Breast epithelium (tissue), 3 donors: ENCODE measurements at regions not wholly inside any gene's neighbourhood (a gene's known extent, or its start where the extent isn't known, plus 50 kb on each side); places are given as distances from the start of the nearest gene placed in this dataset.
"Not testable (repeated sequence)": the region's sequence is repeated elsewhere in the genome, so short reads cannot be mapped to it uniquely, and the experiment has no call there.

ENCODE experiments used
- CTCF ChIP-seq, 3 donors: fragments of 450-650 bp; IDR thresholded peaks; one replicate each; pipeline ENCODE4 v1.5.1; 2016 to 2017; ENCODE audit warnings: antibody characterized with exemption in 3 of 3, mild to moderate bottlenecking in 3 of 3, moderate library complexity in 3 of 3
- POLR2A ChIP-seq: fragments of 450-650 bp; IDR thresholded peaks from one replicate; pipeline ENCODE4 v1.6.1; 2016; ENCODE audit warnings: antibody characterized with exemption, mild to moderate bottlenecking, moderate library complexity
- POLR2AphosphoS5 ChIP-seq, 3 donors: sonication (generic); formaldehyde crosslinking; IDR thresholded peaks; one replicate each; pipeline ENCODE4 v1.6.1; 2017; ENCODE audit warnings: antibody characterized with exemption in 3 of 3

DNA sequence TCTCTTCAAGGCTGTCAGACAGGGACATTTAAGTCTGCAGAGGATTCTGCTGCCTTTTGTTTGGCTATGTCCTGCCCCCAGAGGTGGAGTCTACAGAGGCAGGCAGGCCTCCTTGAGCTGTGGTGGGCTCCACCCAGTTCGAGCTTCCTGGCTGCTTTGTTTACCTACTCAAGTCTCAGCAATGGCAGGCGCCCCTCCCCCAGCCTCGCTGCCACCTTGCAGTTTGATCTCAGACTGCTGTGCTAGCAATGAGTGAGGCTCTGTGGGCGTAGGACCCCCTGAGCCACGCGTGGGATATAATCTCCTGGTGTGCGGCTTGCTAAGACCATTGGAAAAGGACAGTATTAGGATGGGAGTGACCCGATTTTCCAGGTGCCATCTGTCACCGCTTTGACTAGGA is 437.6 kb downstream of the STK39 start:
- not testable (repeated sequence) for TF ChIP-seq CTCF (IDR thresholded peaks at IDR 0.05); POLR2A; POLR2AphosphoS5 (IDR thresholded peaks at IDR 0.05)
